ENCODE measurements at regions not wholly inside any gene's neighbourhood (a gene's known extent, or its start where the extent isn't known, plus 50 kb on each side); places are given as distances from the start of the nearest gene placed in this dataset.

DNA sequence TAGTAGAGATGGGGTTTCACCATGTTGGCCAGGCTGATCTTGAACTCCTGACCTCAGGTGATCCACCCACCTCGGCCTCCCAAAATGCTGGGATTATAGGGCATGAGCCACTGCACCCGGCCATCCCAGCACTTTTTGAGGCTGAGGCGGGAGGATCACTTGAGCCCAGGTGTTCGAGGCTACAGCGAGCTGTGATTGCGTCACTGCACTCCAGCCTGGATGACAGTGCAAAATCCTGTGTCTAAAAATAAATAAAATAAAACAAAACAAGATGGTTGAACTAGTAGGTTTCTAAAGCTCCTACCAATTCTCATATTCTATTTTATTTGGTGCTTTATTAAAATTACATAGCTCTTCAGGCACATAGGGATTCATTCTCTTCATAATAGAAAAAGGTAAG lies 890.3 kb upstream of the AUTS2 start:
- TF ChIP-seq, protein P1, sequence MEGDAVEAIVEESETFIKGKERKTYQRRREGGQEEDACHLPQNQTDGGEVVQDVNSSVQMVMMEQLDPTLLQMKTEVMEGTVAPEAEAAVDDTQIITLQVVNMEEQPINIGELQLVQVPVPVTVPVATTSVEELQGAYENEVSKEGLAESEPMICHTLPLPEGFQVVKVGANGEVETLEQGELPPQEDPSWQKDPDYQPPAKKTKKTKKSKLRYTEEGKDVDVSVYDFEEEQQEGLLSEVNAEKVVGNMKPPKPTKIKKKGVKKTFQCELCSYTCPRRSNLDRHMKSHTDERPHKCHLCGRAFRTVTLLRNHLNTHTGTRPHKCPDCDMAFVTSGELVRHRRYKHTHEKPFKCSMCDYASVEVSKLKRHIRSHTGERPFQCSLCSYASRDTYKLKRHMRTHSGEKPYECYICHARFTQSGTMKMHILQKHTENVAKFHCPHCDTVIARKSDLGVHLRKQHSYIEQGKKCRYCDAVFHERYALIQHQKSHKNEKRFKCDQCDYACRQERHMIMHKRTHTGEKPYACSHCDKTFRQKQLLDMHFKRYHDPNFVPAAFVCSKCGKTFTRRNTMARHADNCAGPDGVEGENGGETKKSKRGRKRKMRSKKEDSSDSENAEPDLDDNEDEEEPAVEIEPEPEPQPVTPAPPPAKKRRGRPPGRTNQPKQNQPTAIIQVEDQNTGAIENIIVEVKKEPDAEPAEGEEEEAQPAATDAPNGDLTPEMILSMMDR (IDR thresholded peaks at IDR 0.05), result no peak
- no peak for TF ChIP-seq POLR2A (IDR thresholded peaks at IDR 0.05)
- TF ChIP-seq EP300 (IDR thresholded peaks at IDR 0.05), result no peak

Measured in ovary (tissue), 3 donors.